Heart left ventricle (tissue), 13 donors: ENCODE measurements at regions not wholly inside any gene's neighbourhood (a gene's known extent, or its start where the extent isn't known, plus 50 kb on each side); places are given as distances from the start of the nearest gene placed in this dataset.

Source experiments
- POLR2A ChIP-seq, 2 donors: fragments of 450-650 bp; IDR thresholded peaks; one replicate each; pipeline ENCODE4 v1.6.1; 2017; ENCODE audit warnings: antibody characterized with exemption in 2 of 2, mild to moderate bottlenecking in 2 of 2, moderate library complexity in 2 of 2
- TF ChIP-seq, protein P1 (sequence below), 12 donors: fragments of 200-600 bp; sonication (generic) in 4 of 12; IDR thresholded peaks; one replicate each; pipeline versions ENCODE4 v1.5.0 to v1.8.0; 2018 to 2022; ENCODE audit warnings: antibody characterized with exemption in 12 of 12, mild to moderate bottlenecking in 5 of 12
- donor health status: ischemic (EF 13 %, LVEDD 7.1; RV severe dilation, severe dysfunction).
- donor health status: DM: no; HTN: yes; CAD: no.
- donor health status: DM: no; HTN: no; CAD: no.
- donor health status: ischemic (EF 25% LVEDD 6.9; RV normal size, moderate dysfunction).
- donor health status: ischemic (EF 25% LVEDD 5.7; RV mildly dilated, moderate dysfunction).
- donor health status: ischemic (EF 35%, LVEDD 5.7; RV mildly dilated, moderate dysfunction).
- donor health status: nonischemic (EF 11% LVEDD 7.7; RV severe dilation, severe dysfunction).
- donor health status: DM: yes; HTN: yes; CAD: no.
- donor health status: PGD.
- donor health status: ischemic (EF 29% LVEDD 5.4; RV normal size, mild dysfunction).
- donor health status: nonischemic (EF 23%, LVEDD 6.1; RV moderate dilation, normal function).

DNA sequence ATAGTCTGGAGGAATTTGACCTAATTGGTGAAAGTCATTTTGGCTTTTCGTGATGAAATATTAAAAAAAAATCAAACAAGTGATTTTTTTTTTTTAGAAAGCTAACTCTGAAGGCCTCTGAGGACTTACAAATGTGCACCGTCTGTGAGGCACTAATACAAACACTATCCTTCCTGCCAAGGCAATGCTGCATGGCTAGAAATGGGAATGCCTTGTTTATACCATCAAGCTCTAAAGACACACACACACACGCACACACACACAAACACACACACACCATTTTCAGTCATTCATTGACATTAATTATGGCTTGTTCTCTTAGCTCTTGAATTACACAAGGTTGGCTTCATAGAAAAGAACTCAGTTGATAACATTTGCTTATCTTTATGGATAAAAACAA lies 1242.0 kb upstream of the ACVR2A start:
- TF ChIP-seq, protein P1, sequence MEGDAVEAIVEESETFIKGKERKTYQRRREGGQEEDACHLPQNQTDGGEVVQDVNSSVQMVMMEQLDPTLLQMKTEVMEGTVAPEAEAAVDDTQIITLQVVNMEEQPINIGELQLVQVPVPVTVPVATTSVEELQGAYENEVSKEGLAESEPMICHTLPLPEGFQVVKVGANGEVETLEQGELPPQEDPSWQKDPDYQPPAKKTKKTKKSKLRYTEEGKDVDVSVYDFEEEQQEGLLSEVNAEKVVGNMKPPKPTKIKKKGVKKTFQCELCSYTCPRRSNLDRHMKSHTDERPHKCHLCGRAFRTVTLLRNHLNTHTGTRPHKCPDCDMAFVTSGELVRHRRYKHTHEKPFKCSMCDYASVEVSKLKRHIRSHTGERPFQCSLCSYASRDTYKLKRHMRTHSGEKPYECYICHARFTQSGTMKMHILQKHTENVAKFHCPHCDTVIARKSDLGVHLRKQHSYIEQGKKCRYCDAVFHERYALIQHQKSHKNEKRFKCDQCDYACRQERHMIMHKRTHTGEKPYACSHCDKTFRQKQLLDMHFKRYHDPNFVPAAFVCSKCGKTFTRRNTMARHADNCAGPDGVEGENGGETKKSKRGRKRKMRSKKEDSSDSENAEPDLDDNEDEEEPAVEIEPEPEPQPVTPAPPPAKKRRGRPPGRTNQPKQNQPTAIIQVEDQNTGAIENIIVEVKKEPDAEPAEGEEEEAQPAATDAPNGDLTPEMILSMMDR (IDR thresholded peaks at IDR 0.05), result no peak
- TF ChIP-seq POLR2A (IDR thresholded peaks at IDR 0.05), result no peak
